IMR-90 (cell line): ENCODE measurements at regions not wholly inside any gene's neighbourhood (a gene's known extent, or its start where the extent isn't known, plus 50 kb on each side); places are given as distances from the start of the nearest gene placed in this dataset.

Experiments used
- ATAC-seq: fragments of 200-7000 bp; cut with Tn5 transposase; 2 replicates; pipeline ENCODE4 v1.9.1; 2020; ENCODE audit warnings: low read depth, mild to moderate bottlenecking, moderate library complexity
- BruUV-seq: library from RNA; stranded (reverse); fragments of 400-500 nt; replicated peaks from 2 replicates; lab custom pipeline; 2021; lab: Mats Ljungman, UMichigan
- CTCF ChIA-PET: fragments of 300-600 bp; formaldehyde crosslinking; extraction: SDS; loops from one replicate; lab custom pipeline; 2021; ENCODE audit warnings: antibody characterized with exemption; lab: Yijun Ruan, JAX
- POLR2A ChIA-PET: fragments of 300-600 bp; sonication (Branson Sonifier 250); formaldehyde crosslinking; loops from one replicate; lab custom pipeline; 2022; ENCODE audit warnings: antibody characterized with exemption; ENCODE audit not compliant: unreplicated experiment; lab: Charles Lee
- DNase-seq: peaks from one replicate; pipeline ENCODE4 v3.0.0; 2013
- H2AFZ ChIP-seq: replicated peaks from 2 replicates; pipeline ENCODE3; 2013; ENCODE audit warnings: low read length, mild to moderate bottlenecking; ENCODE audit not compliant: poor library complexity
- H2AK5ac ChIP-seq: 2 replicates; pipeline ENCODE4 v1.6.1; 2013; ENCODE audit warnings: low read depth, low read length, inconsistent platforms
- H2AK9ac ChIP-seq: replicated peaks from 2 replicates; pipeline ENCODE3; 2013; ENCODE audit warnings: mild to moderate bottlenecking, low read depth, low read length, moderate library complexity; ENCODE audit not compliant: poor library complexity
- H2BK120ac ChIP-seq: 2 replicates; pipeline ENCODE4 v1.6.1; 2013; ENCODE audit warnings: low read depth, low read length, inconsistent platforms
- H2BK15ac ChIP-seq: 3 replicates; pipeline ENCODE4 v1.6.1; 2013; ENCODE audit warnings: low read depth, low read length, inconsistent platforms
- H2BK20ac ChIP-seq: 2 replicates; pipeline ENCODE4 v1.6.1; 2013; ENCODE audit warnings: low read depth, mild to moderate bottlenecking, inconsistent platforms, low read length, moderate library complexity
- H2BK5ac ChIP-seq: 2 replicates; pipeline ENCODE4 v1.6.1; 2013; ENCODE audit warnings: mild to moderate bottlenecking, low read depth, low read length, inconsistent platforms; ENCODE audit not compliant: poor library complexity, severe bottlenecking
- H3K14ac ChIP-seq: replicated peaks from 2 replicates; pipeline ENCODE4 v1.6.1; 2013; ENCODE audit warnings: low read depth, low read length, inconsistent platforms
- H3K18ac ChIP-seq: 2 replicates; pipeline ENCODE4 v1.6.1; 2013; ENCODE audit warnings: low read depth, low read length, control low read depth
- H3K23ac ChIP-seq: 2 replicates; pipeline ENCODE4 v1.6.1; 2013; ENCODE audit warnings: low read depth, low read length, inconsistent platforms
- H3K27ac ChIP-seq: 2 replicates; pipeline ENCODE4 v1.5.1; 2013; ENCODE audit warnings: mild to moderate bottlenecking, control low read depth, low read length; ENCODE audit not compliant: insufficient read depth
- H3K27me3 ChIP-seq: 2 replicates; pipeline ENCODE4 v1.6.1; 2013; ENCODE audit warnings: low read length; ENCODE audit not compliant: control insufficient read depth, insufficient read depth
- H3K36me3 ChIP-seq: 2 replicates; pipeline ENCODE4 v1.6.1; 2013; ENCODE audit warnings: low read length, mixed read lengths; ENCODE audit not compliant: control insufficient read depth, insufficient read depth
- H3K4ac ChIP-seq: 2 replicates; pipeline ENCODE4 v1.6.1; 2013; ENCODE audit warnings: low read depth, low read length, inconsistent platforms
- H3K4me1 ChIP-seq: 2 replicates; pipeline ENCODE4 v1.6.1; 2013; ENCODE audit warnings: low read length, mixed read lengths; ENCODE audit not compliant: control insufficient read depth, insufficient read depth
- H3K4me2 ChIP-seq: 2 replicates; pipeline ENCODE4 v1.6.1; 2013; ENCODE audit warnings: low read depth, mild to moderate bottlenecking, control low read depth, low read length, moderate library complexity
- H3K4me3 ChIP-seq: 2 replicates; pipeline ENCODE4 v1.5.1; 2013; ENCODE audit warnings: low read depth, mild to moderate bottlenecking, control low read depth, low read length, moderate library complexity; ENCODE audit not compliant: insufficient read depth
- H3K56ac ChIP-seq: 2 replicates; pipeline ENCODE4 v1.6.1; 2013; ENCODE audit warnings: low read length, inconsistent platforms; ENCODE audit not compliant: insufficient read depth; ENCODE audit errors: extremely low read depth
- H3K79me1 ChIP-seq, 2 experiments: 2 replicates each; pipeline ENCODE4 v1.6.1; 2013; ENCODE audit warnings: low read length in 2 of 2, inconsistent platforms in 1 of 2, low read depth in 1 of 2
- H3K9ac ChIP-seq: 2 replicates; pipeline ENCODE4 v1.6.1; 2013; ENCODE audit warnings: low read depth, low read length, control low read depth
- H3K9me1 ChIP-seq: 2 replicates; pipeline ENCODE4 v1.6.1; 2013; ENCODE audit warnings: low read length, inconsistent platforms; ENCODE audit not compliant: insufficient read depth
- H3K9me3 ChIP-seq: 2 replicates; pipeline ENCODE4 v1.6.1; 2013; ENCODE audit warnings: low read length; ENCODE audit not compliant: control insufficient read depth, insufficient read depth
- H4K20me1 ChIP-seq: 2 replicates; pipeline ENCODE4 v1.6.1; 2013; ENCODE audit warnings: low read length, inconsistent platforms; ENCODE audit not compliant: insufficient read depth
- H4K5ac ChIP-seq: 2 replicates; pipeline ENCODE4 v1.6.1; 2013; ENCODE audit warnings: mild to moderate bottlenecking, low read depth, low read length, control low read depth
- H4K8ac ChIP-seq, 2 experiments: 2 replicates each; pipeline ENCODE4 v1.6.1; 2013; ENCODE audit warnings: low read depth in 2 of 2, low read length in 2 of 2, control low read depth in 1 of 2, inconsistent platforms in 1 of 2
- H4K91ac ChIP-seq: 2 replicates; pipeline ENCODE4 v1.6.1; 2013; ENCODE audit warnings: low read depth, low read length, inconsistent platforms; ENCODE audit not compliant: insufficient read depth
- BHLHE40 ChIP-seq: fragments of 150-350 bp; IDR thresholded peaks from 2 replicates; pipeline ENCODE4 v1.6.1; 2016; ENCODE audit warnings: mild to moderate bottlenecking, low read depth, low read length
- CEBPB ChIP-seq: IDR thresholded peaks from 2 replicates; pipeline ENCODE4 v1.6.1; 2012; ENCODE audit warnings: low read depth, low read length, improper control_type of control experiment
- CHD1 ChIP-seq: IDR thresholded peaks from 2 replicates; pipeline ENCODE4 v1.6.1; 2012; ENCODE audit warnings: low read depth, low read length, improper control_type of control experiment
- CTCF ChIP-seq: conservative IDR thresholded peaks from 2 replicates; pipeline ENCODE4 v1.5.1; 2012; ENCODE audit warnings: mild to moderate bottlenecking, low read depth, low read length, improper control_type of control experiment
- FOS ChIP-seq: fragments of 150-350 bp; IDR thresholded peaks from 2 replicates; pipeline ENCODE4 v1.6.1; 2016; ENCODE audit warnings: low read depth, low read length
- MAFK ChIP-seq: IDR thresholded peaks from 2 replicates; pipeline ENCODE4 v1.6.1; 2012; ENCODE audit warnings: low read depth, low read length, improper control_type of control experiment
- MAZ ChIP-seq: IDR thresholded peaks from 2 replicates; pipeline ENCODE4 v1.6.1; 2012; ENCODE audit warnings: low read depth, mild to moderate bottlenecking, low read length, improper control_type of control experiment, moderate library complexity, borderline replicate concordance
- MXI1 ChIP-seq: IDR thresholded peaks from 2 replicates; pipeline ENCODE4 v1.6.1; 2012; ENCODE audit warnings: low read depth, mild to moderate bottlenecking, low read length, moderate library complexity, borderline replicate concordance
- NFE2L2 ChIP-seq: fragments of 150-350 bp; IDR thresholded peaks from 2 replicates; pipeline ENCODE4 v1.6.1; 2016; ENCODE audit warnings: low read depth, mild to moderate bottlenecking, low read length
- POLR2A ChIP-seq: IDR thresholded peaks from 2 replicates; pipeline ENCODE4 v1.6.1; 2012; ENCODE audit warnings: mild to moderate bottlenecking, low read depth, low read length
- RAD21 ChIP-seq: IDR thresholded peaks from 2 replicates; pipeline ENCODE4 v1.6.1; 2012; ENCODE audit warnings: low read length, improper control_type of control experiment
- RCOR1 ChIP-seq: IDR thresholded peaks from 2 replicates; pipeline ENCODE4 v1.6.1; 2012; ENCODE audit warnings: mild to moderate bottlenecking, low read length, improper control_type of control experiment; ENCODE audit not compliant: insufficient replicate concordance
- RFX5 ChIP-seq: IDR thresholded peaks from 2 replicates; pipeline ENCODE4 v1.8.0; 2012; ENCODE audit warnings: low read depth, mild to moderate bottlenecking, low read length, moderate library complexity
- SMC3 ChIP-seq: fragments of 150-350 bp; IDR thresholded peaks from 2 replicates; pipeline ENCODE4 v1.6.1; 2016; ENCODE audit warnings: low read depth, mild to moderate bottlenecking, antibody characterized with exemption, low read length, moderate library complexity
- USF2 ChIP-seq: fragments of 150-350 bp; IDR thresholded peaks from 2 replicates; pipeline ENCODE4 v1.6.1; 2017; ENCODE audit warnings: mild to moderate bottlenecking, antibody characterized with exemption, low read length, low read depth
- dilution Hi-C: fragments of 300-500 bp; cut with HindIII; formaldehyde crosslinking; loops from one replicate; pipeline ENCODE4 v1.14.3; 2018; ENCODE audit warnings: low sequenced_read_pairs; ENCODE audit not compliant: unreplicated experiment
- in situ Hi-C: fragments of 300-500 bp; cut with MboI; formaldehyde crosslinking; loops from 3 replicates; pipeline ENCODE4 v1.14.3; 2019; ENCODE audit warnings: low sequenced_read_pairs, inconsistent platforms, mixed read lengths
- intact Hi-C: fragments of 100-400 bp; cut with micrococcal nuclease; formaldehyde crosslinking; loops from 2 replicates; pipeline ENCODE4 v1.10.0; 2022
- TF ChIP-seq, protein P1 (sequence below): fragments of 150-350 bp; IDR thresholded peaks from 2 replicates; pipeline ENCODE4 v1.6.1; 2016; ENCODE audit warnings: low read depth, mild to moderate bottlenecking, low read length, moderate library complexity, borderline replicate concordance

GRCh38 chr4:33187035-33187434 is 2466.9 kb downstream of the PCDH7 start:
- Histone ChIP-seq H3K56ac (no peak overlapping the region), H3K79me1 (no peaks in the 10 kb centered on the region), H3K4me1 (no peaks in the 10 kb centered on the region), H3K9ac (no peak overlapping the region), H3K27ac (no peak overlapping the region), H2BK20ac (no peak overlapping the region), H3K23ac (no peak overlapping the region), H3K4me2 (no peak overlapping the region), H3K36me3 (no peaks in the 10 kb centered on the region), H3K14ac (no peak overlapping the region), H3K18ac (no peak overlapping the region), H2AK5ac (no peak overlapping the region), H4K91ac (no peak overlapping the region), H2BK15ac (no peak overlapping the region), H3K9me1 (no peaks in the 10 kb centered on the region), H4K20me1 (no peaks in the 10 kb centered on the region), H2BK5ac (no peak overlapping the region), H2BK120ac (no peak overlapping the region), H2AK9ac (no peak overlapping the region), H3K4me3 (no peak overlapping the region), H4K5ac (no peak overlapping the region), H2AFZ (no peak overlapping the region), H3K27me3 (no peaks in the 10 kb centered on the region), H3K9me3 (peaks cover 13% of the 10 kb centered on the region), H4K8ac (no peak overlapping the region), H3K4ac (no peak overlapping the region)
- in situ Hi-C loops, result no loop called here
- ATAC-seq, result no peak
- dilution Hi-C loops, result no loop called here
- POLR2A ChIA-PET, result no interaction called here
- TF ChIP-seq RFX5 (no peak), CEBPB (no peak), POLR2A (no peak), CHD1 (no peak), RCOR1 (no peak), MXI1 (no peak), RAD21 (no peak), MAFK (no peak), BHLHE40 (no peak), FOS (no peak), SMC3 (no peak), MAZ (no peak), CTCF (no peak), USF2 (no peak), NFE2L2 (no peak)
- TF ChIP-seq, protein P1, sequence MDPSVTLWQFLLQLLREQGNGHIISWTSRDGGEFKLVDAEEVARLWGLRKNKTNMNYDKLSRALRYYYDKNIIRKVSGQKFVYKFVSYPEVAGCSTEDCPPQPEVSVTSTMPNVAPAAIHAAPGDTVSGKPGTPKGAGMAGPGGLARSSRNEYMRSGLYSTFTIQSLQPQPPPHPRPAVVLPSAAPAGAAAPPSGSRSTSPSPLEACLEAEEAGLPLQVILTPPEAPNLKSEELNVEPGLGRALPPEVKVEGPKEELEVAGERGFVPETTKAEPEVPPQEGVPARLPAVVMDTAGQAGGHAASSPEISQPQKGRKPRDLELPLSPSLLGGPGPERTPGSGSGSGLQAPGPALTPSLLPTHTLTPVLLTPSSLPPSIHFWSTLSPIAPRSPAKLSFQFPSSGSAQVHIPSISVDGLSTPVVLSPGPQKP, result no peak
- CTCF ChIA-PET, result no interaction called here
- intact Hi-C loops, result no loop called here
- no TSS peak for BruUV-seq
- no peak for DNase-seq
